Endothelial cell of umbilical vein (primary cell): ENCODE measurements at regions not wholly inside any gene's neighbourhood (a gene's known extent, or its start where the extent isn't known, plus 50 kb on each side); places are given as distances from the start of the nearest gene placed in this dataset.

Source experiments
- CTCF ChIP-seq, 2 donors: IDR thresholded peaks; 1 replicate in 1 of 2; 2 replicates in 1 of 2; pipeline ENCODE4 v1.5.1; 2011; ENCODE audit warnings: low read length in 2 of 2, mild to moderate bottlenecking in 2 of 2, moderate library complexity in 2 of 2, control low read depth in 1 of 2, inconsistent platforms in 1 of 2, low read depth in 1 of 2; ENCODE audit not compliant: insufficient read depth in 1 of 2; ENCODE audit errors: extremely low read depth in 1 of 2
- EZH2 ChIP-seq: IDR thresholded peaks from 2 replicates; pipeline ENCODE4 v1.6.1; 2012; ENCODE audit warnings: borderline replicate concordance, low read depth, mild to moderate bottlenecking, moderate library complexity, low read length, inconsistent platforms; ENCODE audit not compliant: severe bottlenecking
- JUN ChIP-seq: IDR thresholded peaks from 2 replicates; pipeline ENCODE4 v1.6.1; 2011; ENCODE audit warnings: borderline replicate concordance, low read depth; ENCODE audit not compliant: insufficient read length, insufficient read depth
- MAX ChIP-seq: IDR thresholded peaks from 2 replicates; pipeline ENCODE4 v1.6.1; 2011; ENCODE audit not compliant: insufficient read depth, insufficient read length
- MYC ChIP-seq: IDR thresholded peaks from one replicate; pipeline ENCODE4 v1.6.1; 2011; ENCODE audit warnings: mild to moderate bottlenecking, low read depth, low read length
- POLR2A ChIP-seq: IDR thresholded peaks from 2 replicates; pipeline ENCODE4 v1.6.1; 2012; ENCODE audit warnings: low read depth, mild to moderate bottlenecking, control low read depth, low read length
- POLR2AphosphoS5 ChIP-seq: IDR thresholded peaks from 2 replicates; pipeline ENCODE4 v1.6.1; 2012; ENCODE audit warnings: low read depth, mild to moderate bottlenecking, control low read depth, low read length, moderate library complexity; ENCODE audit not compliant: insufficient read depth

- TF ChIP-seq CTCF (IDR thresholded peaks at IDR 0.05; ENCODE audit: extremely low read depth in 1 of 2, insufficient read depth in 1 of 2, low read depth in 1 of 2, low read length in 2 of 2) (no peak), EZH2 (no peak), MAX (no peak), POLR2A (no peak), POLR2AphosphoS5 (no peak), JUN (no peak), MYC (no peak)
These were observed 688.0 kb downstream of the PCDH7 start for GRCh38 chr4:31408121-31408520.
